ENCODE measurements at regions not wholly inside any gene's neighbourhood (a gene's known extent, or its start where the extent isn't known, plus 50 kb on each side); places are given as distances from the start of the nearest gene placed in this dataset.

DNA sequence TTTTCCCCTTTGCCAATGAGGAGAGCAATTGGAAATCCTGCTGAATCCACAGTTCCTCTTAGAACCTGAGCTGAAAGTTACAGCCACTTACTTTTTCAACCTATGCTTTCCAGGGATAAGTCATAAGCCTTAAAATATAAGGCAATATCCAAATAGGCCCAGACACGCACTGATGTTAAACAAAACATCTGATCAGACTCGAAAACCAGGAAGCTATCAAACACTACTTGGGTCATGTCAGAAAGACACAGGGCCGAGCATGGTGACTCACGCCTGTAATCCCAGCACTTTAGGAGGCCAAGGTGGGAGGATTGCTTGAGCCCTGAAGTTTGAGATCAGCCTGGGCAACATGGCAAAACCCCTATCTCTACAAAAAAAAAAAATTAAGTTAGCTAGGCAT, 192.1 kb downstream of the SP3 start:
- no peak overlapping the region for H3K4me3 ChIP-seq (ENCODE audit: low read depth, low read length)
- DNase-seq (ENCODE audit: low read depth) = no peak
- TF ChIP-seq, protein P1, sequence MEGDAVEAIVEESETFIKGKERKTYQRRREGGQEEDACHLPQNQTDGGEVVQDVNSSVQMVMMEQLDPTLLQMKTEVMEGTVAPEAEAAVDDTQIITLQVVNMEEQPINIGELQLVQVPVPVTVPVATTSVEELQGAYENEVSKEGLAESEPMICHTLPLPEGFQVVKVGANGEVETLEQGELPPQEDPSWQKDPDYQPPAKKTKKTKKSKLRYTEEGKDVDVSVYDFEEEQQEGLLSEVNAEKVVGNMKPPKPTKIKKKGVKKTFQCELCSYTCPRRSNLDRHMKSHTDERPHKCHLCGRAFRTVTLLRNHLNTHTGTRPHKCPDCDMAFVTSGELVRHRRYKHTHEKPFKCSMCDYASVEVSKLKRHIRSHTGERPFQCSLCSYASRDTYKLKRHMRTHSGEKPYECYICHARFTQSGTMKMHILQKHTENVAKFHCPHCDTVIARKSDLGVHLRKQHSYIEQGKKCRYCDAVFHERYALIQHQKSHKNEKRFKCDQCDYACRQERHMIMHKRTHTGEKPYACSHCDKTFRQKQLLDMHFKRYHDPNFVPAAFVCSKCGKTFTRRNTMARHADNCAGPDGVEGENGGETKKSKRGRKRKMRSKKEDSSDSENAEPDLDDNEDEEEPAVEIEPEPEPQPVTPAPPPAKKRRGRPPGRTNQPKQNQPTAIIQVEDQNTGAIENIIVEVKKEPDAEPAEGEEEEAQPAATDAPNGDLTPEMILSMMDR (IDR thresholded peaks at IDR 0.05; ENCODE audit: insufficient read depth, low read length) = no peak

GRCh38 chr2:173775440-173775839, 189.7 kb downstream of the SP3 start:
- TF ChIP-seq, protein P1 (IDR thresholded peaks at IDR 0.05; ENCODE audit: insufficient read depth, low read length) = no peak

DNA sequence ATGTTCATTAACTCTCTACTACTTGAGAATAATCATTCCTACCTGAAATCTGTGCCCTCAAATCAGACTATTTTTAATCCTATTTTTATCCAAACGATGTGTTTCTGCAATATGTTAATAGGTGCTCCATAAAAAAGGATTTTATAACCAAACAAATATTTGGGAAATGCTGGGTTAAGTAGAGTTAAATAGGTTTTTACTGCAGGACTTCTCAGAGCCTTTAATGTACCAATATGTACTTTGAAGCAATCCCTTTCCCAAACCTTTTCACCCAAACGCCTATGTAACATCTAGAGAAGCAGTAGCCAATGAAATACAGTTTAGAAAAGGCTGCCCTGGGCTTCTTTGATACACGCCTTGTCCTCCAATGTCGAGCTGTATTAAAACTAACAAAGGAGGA, 182.5 kb downstream of the SP3 start:
- TF ChIP-seq, protein P1 (IDR thresholded peaks at IDR 0.05; ENCODE audit: insufficient read depth, low read length) = no peak
- no peak for DNase-seq (ENCODE audit: low read depth)
- no peak overlapping the region for H3K4me3 ChIP-seq (ENCODE audit: low read depth, low read length)

More at GRCh38 chr2:173775440-173775839, 189.7 kb downstream of the SP3 start:
- H3K4me3 ChIP-seq (ENCODE audit: low read depth, low read length) = no peak overlapping the region
- no peak for DNase-seq (ENCODE audit: low read depth)

- TF ChIP-seq, protein P1 (IDR thresholded peaks at IDR 0.05; ENCODE audit: insufficient read depth, low read length) = no peak
- no peak overlapping the region for H3K4me3 ChIP-seq (ENCODE audit: low read depth, low read length)
- no peak for DNase-seq (ENCODE audit: low read depth)
Measured at GRCh38 chr2:173783382-173783781, 181.8 kb downstream of the SP3 start.

GRCh38 chr2:173785813-173786212, 179.4 kb downstream of the SP3 start:
- DNase-seq (ENCODE audit: low read depth) = no peak
- no peak overlapping the region for H3K4me3 ChIP-seq (ENCODE audit: low read depth, low read length)
- TF ChIP-seq, protein P1 (IDR thresholded peaks at IDR 0.05; ENCODE audit: insufficient read depth, low read length) = no peak

- no peak for DNase-seq (ENCODE audit: low read depth)
- TF ChIP-seq, protein P1 (IDR thresholded peaks at IDR 0.05; ENCODE audit: insufficient read depth, low read length) = no peak
- no peak overlapping the region for H3K4me3 ChIP-seq (ENCODE audit: low read depth, low read length)
Measured at GRCh38 chr2:173791502-173791901, 173.7 kb downstream of the SP3 start.

- H3K4me3 ChIP-seq (ENCODE audit: low read depth, low read length) = no peak overlapping the region
- DNase-seq (ENCODE audit: low read depth) = no peak
- TF ChIP-seq, protein P1 (IDR thresholded peaks at IDR 0.05; ENCODE audit: insufficient read depth, low read length) = no peak
Measured at GRCh38 chr2:173792166-173792565, 173.0 kb downstream of the SP3 start.
